ENCODE measurements at regions not wholly inside any gene's neighbourhood (a gene's known extent, or its start where the extent isn't known, plus 50 kb on each side); places are given as distances from the start of the nearest gene placed in this dataset.
"Not testable (repeated sequence)": the region's sequence is repeated elsewhere in the genome, so short reads cannot be mapped to it uniquely, and the experiment has no call there.

- DNase-seq (ENCODE audit: low spot score): no peak
- Histone ChIP-seq H3K9me3 (ENCODE audit: low read depth) (no peaks in the 10 kb centered on the region), H2AFZ (no peak overlapping the region), H3K4me1 (ENCODE audit: insufficient read depth) (no peaks in the 10 kb centered on the region), H3K9me2 (replicated peaks; ENCODE audit: insufficient read depth) (no peaks in the 10 kb centered on the region), H4K20me1 (ENCODE audit: insufficient read depth, poor library complexity, severe bottlenecking) (no peaks in the 10 kb centered on the region), H3K4me3 (no peak overlapping the region), H3K27me3 (no peaks in the 10 kb centered on the region), H3K79me2 (no peaks in the 10 kb centered on the region), H3K4me2 (no peak overlapping the region), H3K36me3 (replicated peaks; ENCODE audit: insufficient read depth, low read depth) (no peaks in the 10 kb centered on the region), H3K27ac (no peak overlapping the region)
- WGBS (ENCODE audit: low lambda C conversion rate, missing lambda C conversion rate): 91% methylated on average over 5 of the region's 5 CpGs
- TF ChIP-seq EZH2 (IDR thresholded peaks at IDR 0.05; ENCODE audit: borderline replicate concordance): no peak
- no peak for TF ChIP-seq EZH2phosphoT487 (IDR thresholded peaks at IDR 0.05; ENCODE audit: low read depth, severe bottlenecking, unreplicated experiment)
- TF ChIP-seq CTCF (IDR thresholded peaks at IDR 0.05; ENCODE audit: poor library complexity): no peak
Observed at GRCh38 chr1:14173598-14173997, 424.9 kb upstream of the KAZN start.

- H3K79me2 ChIP-seq; H3K4me1 ChIP-seq (ENCODE audit: insufficient read depth); DNase-seq (ENCODE audit: low spot score); H3K9me2 ChIP-seq (replicated peaks; ENCODE audit: insufficient read depth); H4K20me1 ChIP-seq (ENCODE audit: insufficient read depth, poor library complexity, severe bottlenecking); H3K4me3 ChIP-seq; H3K27me3 ChIP-seq; H3K27ac ChIP-seq; H3K36me3 ChIP-seq (replicated peaks; ENCODE audit: insufficient read depth, low read depth); H3K4me2 ChIP-seq; H3K9me3 ChIP-seq (ENCODE audit: low read depth); H2AFZ ChIP-seq: not testable (repeated sequence)
- WGBS (ENCODE audit: low lambda C conversion rate, missing lambda C conversion rate): 72% methylated on average over 5 of the region's 5 CpGs
Observed at GRCh38 chr1:14177866-14178265, 420.6 kb upstream of the KAZN start.

- no peaks in the 10 kb centered on the region for H3K4me1 ChIP-seq (ENCODE audit: insufficient read depth)
- DNase-seq (ENCODE audit: low spot score): no peak
- no peaks in the 10 kb centered on the region for H3K79me2 ChIP-seq
- no peak overlapping the region for H3K27ac ChIP-seq
- no peaks in the 10 kb centered on the region for H4K20me1 ChIP-seq (ENCODE audit: insufficient read depth, poor library complexity, severe bottlenecking)
- no peaks in the 10 kb centered on the region for H3K9me2 ChIP-seq (replicated peaks; ENCODE audit: insufficient read depth)
- no peaks in the 10 kb centered on the region for H3K36me3 ChIP-seq (replicated peaks; ENCODE audit: insufficient read depth, low read depth)
- H3K27me3 ChIP-seq: no peaks in the 10 kb centered on the region
- TF ChIP-seq EZH2 (IDR thresholded peaks at IDR 0.05; ENCODE audit: borderline replicate concordance) (no peak), CTCF (IDR thresholded peaks at IDR 0.05; ENCODE audit: poor library complexity) (no peak), EZH2phosphoT487 (IDR thresholded peaks at IDR 0.05; ENCODE audit: low read depth, severe bottlenecking, unreplicated experiment) (no peak)
- 64% methylated on average over 4 of the region's 4 CpGs for WGBS (ENCODE audit: low lambda C conversion rate, missing lambda C conversion rate)
- no peak overlapping the region for H3K4me3 ChIP-seq
- H2AFZ ChIP-seq: no peak overlapping the region
- H3K9me3 ChIP-seq (ENCODE audit: low read depth): no peaks in the 10 kb centered on the region
- no peak overlapping the region for H3K4me2 ChIP-seq
Observed at GRCh38 chr1:14180738-14181137, 417.7 kb upstream of the KAZN start.

GRCh38 chr1:14181191-14181795 lies 417.2 kb upstream of the KAZN start:
- Histone ChIP-seq H2AFZ (no peak overlapping the region), H3K36me3 (replicated peaks; ENCODE audit: insufficient read depth, low read depth) (no peaks in the 10 kb centered on the region), H3K9me3 (ENCODE audit: low read depth) (no peaks in the 10 kb centered on the region), H3K4me1 (ENCODE audit: insufficient read depth) (no peaks in the 10 kb centered on the region), H3K27me3 (no peaks in the 10 kb centered on the region), H3K79me2 (no peaks in the 10 kb centered on the region), H3K4me3 (no peak overlapping the region), H3K27ac (no peak overlapping the region), H3K9me2 (replicated peaks; ENCODE audit: insufficient read depth) (no peaks in the 10 kb centered on the region), H3K4me2 (no peak overlapping the region), H4K20me1 (ENCODE audit: insufficient read depth, poor library complexity, severe bottlenecking) (no peaks in the 10 kb centered on the region)
- WGBS (ENCODE audit: low lambda C conversion rate, missing lambda C conversion rate): 75% methylated on average over 9 of the region's 9 CpGs
- DNase-seq (ENCODE audit: low spot score): no peak
- TF ChIP-seq CTCF (IDR thresholded peaks at IDR 0.05; ENCODE audit: poor library complexity): no peak
- TF ChIP-seq EZH2 (IDR thresholded peaks at IDR 0.05; ENCODE audit: borderline replicate concordance): no peak
- no peak for TF ChIP-seq EZH2phosphoT487 (IDR thresholded peaks at IDR 0.05; ENCODE audit: low read depth, severe bottlenecking, unreplicated experiment)

Data from hepatocyte (in vitro differentiated cells).